ENCODE measurements at regions not wholly inside any gene's neighbourhood (a gene's known extent, or its start where the extent isn't known, plus 50 kb on each side); places are given as distances from the start of the nearest gene placed in this dataset.

DNA sequence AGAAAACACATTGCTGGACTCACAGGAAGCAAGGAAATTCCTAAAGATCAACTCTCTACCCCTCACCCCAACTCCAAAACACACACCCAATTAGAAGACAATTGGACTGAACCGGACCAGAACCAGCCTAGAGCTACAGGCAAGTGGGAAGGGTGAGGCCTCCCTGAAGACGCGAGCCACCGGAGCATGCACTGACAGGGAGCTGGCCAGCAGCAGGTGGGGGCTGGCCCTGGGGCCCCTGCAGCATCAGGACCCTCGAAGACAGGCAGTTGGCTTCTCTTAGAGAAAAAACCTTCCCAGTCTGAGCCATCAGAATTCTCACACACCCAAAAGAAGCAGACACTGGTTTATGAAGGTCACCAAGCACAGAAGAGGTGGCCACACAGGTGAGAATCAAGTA is 209.5 kb upstream of the DIO3 start:
- H3K36me3 Mint-ChIP-seq (ENCODE audit: low read depth): peaks cover 11% of the 10 kb centered on the region; the same call in 2 of the 3 replicates
- H3K9me2 ChIP-seq (ENCODE audit: insufficient read depth): 0 out of 2 replicates have a peak, but pooled peaks cover 3% of the 10 kb centered on the region
- H3K27ac Mint-ChIP-seq: no peak overlapping the region
- H3K79me2 ChIP-seq (replicated peaks; ENCODE audit: insufficient read depth): no peaks in the 10 kb centered on the region
- no peaks in the 10 kb centered on the region for H4K20me1 ChIP-seq (replicated peaks; ENCODE audit: insufficient read depth)
- H3K27me3 ChIP-seq (ENCODE audit: insufficient read depth): no peaks in the 10 kb centered on the region
- no peaks in the 10 kb centered on the region for H3K36me3 ChIP-seq (ENCODE audit: insufficient read depth)
- no peak overlapping the region for H3K4me3 ChIP-seq
- no peak overlapping the region for H3K4me2 ChIP-seq
- H3K27ac ChIP-seq (ENCODE audit: low read depth): no peak overlapping the region
- no peaks in the 10 kb centered on the region for H3K4me1 ChIP-seq (ENCODE audit: insufficient read depth)
- no peaks in the 10 kb centered on the region for H3F3A ChIP-seq (replicated peaks; ENCODE audit: low read depth)
- ATAC-seq (no peak), DNase-seq (ENCODE audit: low spot score) (no peak)
- no peak overlapping the region for H3K4me3 Mint-ChIP-seq
- H3K4me1 Mint-ChIP-seq: peaks cover 9% of the 10 kb centered on the region
- no peak for TF ChIP-seq JUNB (IDR thresholded peaks at IDR 0.05; ENCODE audit: unreplicated experiment)
- no peak for TF ChIP-seq POLR2AphosphoS5 (IDR thresholded peaks at IDR 0.05; ENCODE audit: low read depth)
- TF ChIP-seq, protein P1, sequence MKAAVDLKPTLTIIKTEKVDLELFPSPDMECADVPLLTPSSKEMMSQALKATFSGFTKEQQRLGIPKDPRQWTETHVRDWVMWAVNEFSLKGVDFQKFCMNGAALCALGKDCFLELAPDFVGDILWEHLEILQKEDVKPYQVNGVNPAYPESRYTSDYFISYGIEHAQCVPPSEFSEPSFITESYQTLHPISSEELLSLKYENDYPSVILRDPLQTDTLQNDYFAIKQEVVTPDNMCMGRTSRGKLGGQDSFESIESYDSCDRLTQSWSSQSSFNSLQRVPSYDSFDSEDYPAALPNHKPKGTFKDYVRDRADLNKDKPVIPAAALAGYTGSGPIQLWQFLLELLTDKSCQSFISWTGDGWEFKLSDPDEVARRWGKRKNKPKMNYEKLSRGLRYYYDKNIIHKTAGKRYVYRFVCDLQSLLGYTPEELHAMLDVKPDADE (IDR thresholded peaks at IDR 0.05): no peak
- no peak for TF ChIP-seq STAT1 (IDR thresholded peaks at IDR 0.05; ENCODE audit: unreplicated experiment)
- TF ChIP-seq, protein P2, sequence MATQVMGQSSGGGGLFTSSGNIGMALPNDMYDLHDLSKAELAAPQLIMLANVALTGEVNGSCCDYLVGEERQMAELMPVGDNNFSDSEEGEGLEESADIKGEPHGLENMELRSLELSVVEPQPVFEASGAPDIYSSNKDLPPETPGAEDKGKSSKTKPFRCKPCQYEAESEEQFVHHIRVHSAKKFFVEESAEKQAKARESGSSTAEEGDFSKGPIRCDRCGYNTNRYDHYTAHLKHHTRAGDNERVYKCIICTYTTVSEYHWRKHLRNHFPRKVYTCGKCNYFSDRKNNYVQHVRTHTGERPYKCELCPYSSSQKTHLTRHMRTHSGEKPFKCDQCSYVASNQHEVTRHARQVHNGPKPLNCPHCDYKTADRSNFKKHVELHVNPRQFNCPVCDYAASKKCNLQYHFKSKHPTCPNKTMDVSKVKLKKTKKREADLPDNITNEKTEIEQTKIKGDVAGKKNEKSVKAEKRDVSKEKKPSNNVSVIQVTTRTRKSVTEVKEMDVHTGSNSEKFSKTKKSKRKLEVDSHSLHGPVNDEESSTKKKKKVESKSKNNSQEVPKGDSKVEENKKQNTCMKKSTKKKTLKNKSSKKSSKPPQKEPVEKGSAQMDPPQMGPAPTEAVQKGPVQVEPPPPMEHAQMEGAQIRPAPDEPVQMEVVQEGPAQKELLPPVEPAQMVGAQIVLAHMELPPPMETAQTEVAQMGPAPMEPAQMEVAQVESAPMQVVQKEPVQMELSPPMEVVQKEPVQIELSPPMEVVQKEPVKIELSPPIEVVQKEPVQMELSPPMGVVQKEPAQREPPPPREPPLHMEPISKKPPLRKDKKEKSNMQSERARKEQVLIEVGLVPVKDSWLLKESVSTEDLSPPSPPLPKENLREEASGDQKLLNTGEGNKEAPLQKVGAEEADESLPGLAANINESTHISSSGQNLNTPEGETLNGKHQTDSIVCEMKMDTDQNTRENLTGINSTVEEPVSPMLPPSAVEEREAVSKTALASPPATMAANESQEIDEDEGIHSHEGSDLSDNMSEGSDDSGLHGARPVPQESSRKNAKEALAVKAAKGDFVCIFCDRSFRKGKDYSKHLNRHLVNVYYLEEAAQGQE (IDR thresholded peaks at IDR 0.05; ENCODE audit: unreplicated experiment): no peak
- no peak for TF ChIP-seq EZH2phosphoT487 (IDR thresholded peaks at IDR 0.05; ENCODE audit: unreplicated experiment)
- no peak for TF ChIP-seq ZNF331 (CRISPR knock-in tag; IDR thresholded peaks at IDR 0.05; ENCODE audit: low read depth)
- TF ChIP-seq CREB1 (CRISPR knock-in tag; IDR thresholded peaks at IDR 0.05; ENCODE audit: low read depth): no peak
- no peak for TF ChIP-seq EZH2 (IDR thresholded peaks at IDR 0.05; ENCODE audit: low read depth, unreplicated experiment)
- TF ChIP-seq NANOG (IDR thresholded peaks at IDR 0.05; ENCODE audit: borderline replicate concordance): no peak
- TF ChIP-seq, protein P3, sequence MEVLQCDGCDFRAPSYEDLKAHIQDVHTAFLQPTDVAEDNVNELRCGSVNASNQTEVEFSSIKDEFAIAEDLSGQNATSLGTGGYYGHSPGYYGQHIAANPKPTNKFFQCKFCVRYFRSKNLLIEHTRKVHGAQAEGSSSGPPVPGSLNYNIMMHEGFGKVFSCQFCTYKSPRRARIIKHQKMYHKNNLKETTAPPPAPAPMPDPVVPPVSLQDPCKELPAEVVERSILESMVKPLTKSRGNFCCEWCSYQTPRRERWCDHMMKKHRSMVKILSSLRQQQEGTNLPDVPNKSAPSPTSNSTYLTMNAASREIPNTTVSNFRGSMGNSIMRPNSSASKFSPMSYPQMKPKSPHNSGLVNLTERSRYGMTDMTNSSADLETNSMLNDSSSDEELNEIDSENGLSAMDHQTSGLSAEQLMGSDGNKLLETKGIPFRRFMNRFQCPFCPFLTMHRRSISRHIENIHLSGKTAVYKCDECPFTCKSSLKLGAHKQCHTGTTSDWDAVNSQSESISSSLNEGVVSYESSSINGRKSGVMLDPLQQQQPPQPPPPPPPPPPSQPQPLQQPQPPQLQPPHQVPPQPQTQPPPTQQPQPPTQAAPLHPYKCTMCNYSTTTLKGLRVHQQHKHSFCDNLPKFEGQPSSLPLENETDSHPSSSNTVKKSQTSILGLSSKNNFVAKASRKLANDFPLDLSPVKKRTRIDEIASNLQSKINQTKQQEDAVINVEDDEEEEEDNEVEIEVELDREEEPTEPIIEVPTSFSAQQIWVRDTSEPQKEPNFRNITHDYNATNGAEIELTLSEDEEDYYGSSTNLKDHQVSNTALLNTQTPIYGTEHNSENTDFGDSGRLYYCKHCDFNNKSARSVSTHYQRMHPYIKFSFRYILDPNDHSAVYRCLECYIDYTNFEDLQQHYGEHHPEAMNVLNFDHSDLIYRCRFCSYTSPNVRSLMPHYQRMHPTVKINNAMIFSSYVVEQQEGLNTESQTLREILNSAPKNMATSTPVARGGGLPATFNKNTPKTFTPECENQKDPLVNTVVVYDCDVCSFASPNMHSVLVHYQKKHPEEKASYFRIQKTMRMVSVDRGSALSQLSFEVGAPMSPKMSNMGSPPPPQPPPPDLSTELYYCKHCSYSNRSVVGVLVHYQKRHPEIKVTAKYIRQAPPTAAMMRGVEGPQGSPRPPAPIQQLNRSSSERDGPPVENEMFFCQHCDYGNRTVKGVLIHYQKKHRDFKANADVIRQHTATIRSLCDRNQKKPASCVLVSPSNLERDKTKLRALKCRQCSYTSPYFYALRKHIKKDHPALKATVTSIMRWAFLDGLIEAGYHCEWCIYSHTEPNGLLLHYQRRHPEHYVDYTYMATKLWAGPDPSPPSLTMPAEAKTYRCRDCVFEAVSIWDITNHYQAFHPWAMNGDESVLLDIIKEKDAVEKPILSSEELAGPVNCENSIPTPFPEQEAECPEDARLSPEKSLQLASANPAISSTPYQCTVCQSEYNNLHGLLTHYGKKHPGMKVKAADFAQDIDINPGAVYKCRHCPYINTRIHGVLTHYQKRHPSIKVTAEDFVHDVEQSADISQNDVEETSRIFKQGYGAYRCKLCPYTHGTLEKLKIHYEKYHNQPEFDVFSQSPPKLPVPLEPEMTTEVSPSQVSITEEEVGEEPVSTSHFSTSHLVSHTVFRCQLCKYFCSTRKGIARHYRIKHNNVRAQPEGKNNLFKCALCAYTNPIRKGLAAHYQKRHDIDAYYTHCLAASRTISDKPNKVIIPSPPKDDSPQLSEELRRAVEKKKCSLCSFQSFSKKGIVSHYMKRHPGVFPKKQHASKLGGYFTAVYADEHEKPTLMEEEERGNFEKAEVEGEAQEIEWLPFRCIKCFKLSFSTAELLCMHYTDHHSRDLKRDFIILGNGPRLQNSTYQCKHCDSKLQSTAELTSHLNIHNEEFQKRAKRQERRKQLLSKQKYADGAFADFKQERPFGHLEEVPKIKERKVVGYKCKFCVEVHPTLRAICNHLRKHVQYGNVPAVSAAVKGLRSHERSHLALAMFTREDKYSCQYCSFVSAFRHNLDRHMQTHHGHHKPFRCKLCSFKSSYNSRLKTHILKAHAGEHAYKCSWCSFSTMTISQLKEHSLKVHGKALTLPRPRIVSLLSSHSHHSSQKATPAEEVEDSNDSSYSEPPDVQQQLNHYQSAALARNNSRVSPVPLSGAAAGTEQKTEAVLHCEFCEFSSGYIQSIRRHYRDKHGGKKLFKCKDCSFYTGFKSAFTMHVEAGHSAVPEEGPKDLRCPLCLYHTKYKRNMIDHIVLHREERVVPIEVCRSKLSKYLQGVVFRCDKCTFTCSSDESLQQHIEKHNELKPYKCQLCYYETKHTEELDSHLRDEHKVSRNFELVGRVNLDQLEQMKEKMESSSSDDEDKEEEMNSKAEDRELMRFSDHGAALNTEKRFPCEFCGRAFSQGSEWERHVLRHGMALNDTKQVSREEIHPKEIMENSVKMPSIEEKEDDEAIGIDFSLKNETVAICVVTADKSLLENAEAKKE (CRISPR knock-in tag; IDR thresholded peaks at IDR 0.05): no peak
- TF ChIP-seq, protein P4, sequence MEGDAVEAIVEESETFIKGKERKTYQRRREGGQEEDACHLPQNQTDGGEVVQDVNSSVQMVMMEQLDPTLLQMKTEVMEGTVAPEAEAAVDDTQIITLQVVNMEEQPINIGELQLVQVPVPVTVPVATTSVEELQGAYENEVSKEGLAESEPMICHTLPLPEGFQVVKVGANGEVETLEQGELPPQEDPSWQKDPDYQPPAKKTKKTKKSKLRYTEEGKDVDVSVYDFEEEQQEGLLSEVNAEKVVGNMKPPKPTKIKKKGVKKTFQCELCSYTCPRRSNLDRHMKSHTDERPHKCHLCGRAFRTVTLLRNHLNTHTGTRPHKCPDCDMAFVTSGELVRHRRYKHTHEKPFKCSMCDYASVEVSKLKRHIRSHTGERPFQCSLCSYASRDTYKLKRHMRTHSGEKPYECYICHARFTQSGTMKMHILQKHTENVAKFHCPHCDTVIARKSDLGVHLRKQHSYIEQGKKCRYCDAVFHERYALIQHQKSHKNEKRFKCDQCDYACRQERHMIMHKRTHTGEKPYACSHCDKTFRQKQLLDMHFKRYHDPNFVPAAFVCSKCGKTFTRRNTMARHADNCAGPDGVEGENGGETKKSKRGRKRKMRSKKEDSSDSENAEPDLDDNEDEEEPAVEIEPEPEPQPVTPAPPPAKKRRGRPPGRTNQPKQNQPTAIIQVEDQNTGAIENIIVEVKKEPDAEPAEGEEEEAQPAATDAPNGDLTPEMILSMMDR (conservative IDR thresholded peaks at IDR 0.05; ENCODE audit: low read depth in 2 of 2): no peak
- no peak for TF ChIP-seq ZNF114 (CRISPR knock-in tag; IDR thresholded peaks at IDR 0.05)
- H2AFZ ChIP-seq: no peak overlapping the region
- H3K9me3 Mint-ChIP-seq: peaks cover 61% of the 10 kb centered on the region
- H3K27me3 Mint-ChIP-seq (ENCODE audit: insufficient read depth, low read depth, poor library complexity): peaks cover 5% of the 10 kb centered on the region
